Lung (tissue), 11 donors: ENCODE measurements at regions not wholly inside any gene's neighbourhood (a gene's known extent, or its start where the extent isn't known, plus 50 kb on each side); places are given as distances from the start of the nearest gene placed in this dataset.

Experiments used
- ATAC-seq: fragments of 200-7000 bp; cut with Tn5 transposase; one replicate; pipeline ENCODE4 v1.9.1; 2020; ENCODE audit warnings: moderate number of reproducible peaks; ENCODE audit not compliant: insufficient read depth, low FRiP score
- DNase-seq, 3 donors: peaks; one replicate each; pipeline ENCODE4 v3.0.0-alpha.2; 2013 to 2017
- H3K27ac ChIP-seq, 2 donors: one replicate each; pipeline ENCODE4 v1.5.1; 2013; ENCODE audit warnings: mild to moderate bottlenecking in 2 of 2, moderate library complexity in 2 of 2, control low read depth in 1 of 2, inconsistent platforms in 1 of 2, low read depth in 1 of 2, low read length in 1 of 2
- H3K27me3 ChIP-seq, 3 donors: one replicate each; pipeline ENCODE4 v1.5.1; 2013; ENCODE audit warnings: low read length in 2 of 3; ENCODE audit not compliant: control insufficient read depth in 3 of 3, insufficient read depth in 3 of 3
- H3K36me3 ChIP-seq, 4 donors: one replicate each; pipeline ENCODE4 v1.5.1; 2013; ENCODE audit warnings: low read length in 4 of 4, mild to moderate bottlenecking in 1 of 4, moderate library complexity in 1 of 4; ENCODE audit not compliant: control insufficient read depth in 4 of 4, insufficient read depth in 4 of 4
- H3K4me1 ChIP-seq, 5 donors: one replicate each; pipeline ENCODE4 v1.5.1; 2013; ENCODE audit warnings: low read length in 5 of 5, mild to moderate bottlenecking in 2 of 5, moderate library complexity in 1 of 5; ENCODE audit not compliant: control insufficient read depth in 5 of 5, insufficient read depth in 5 of 5
- H3K4me3 ChIP-seq: one replicate; pipeline ENCODE4 v1.5.1; 2013; ENCODE audit warnings: mild to moderate bottlenecking, control low read depth, moderate library complexity
- H3K9ac ChIP-seq, 2 donors: one replicate each; pipeline ENCODE4 v1.5.1; 2013; ENCODE audit warnings: low read length in 2 of 2, control low read depth in 1 of 2; ENCODE audit not compliant: insufficient read depth in 1 of 2
- H3K9me3 ChIP-seq, 4 donors: one replicate each; pipeline ENCODE4 v1.5.1; 2013; ENCODE audit warnings: low read length in 3 of 4, mild to moderate bottlenecking in 1 of 4, moderate library complexity in 1 of 4; ENCODE audit not compliant: control insufficient read depth in 4 of 4, insufficient read depth in 3 of 4
- WGBS, 2 donors: extraction: QIAGEN DNeasy Blood & Tissue Kit; methylation state at CpG; one replicate each; pipeline ENCODE4 v1.1.7; 2013; 5-methylcytosine and 5-hydroxymethylcytosine counted together
- TF ChIP-seq, protein P1 (sequence below): IDR thresholded peaks from 2 replicates; pipeline ENCODE4 v1.5.1; 2012; ENCODE audit warnings: mild to moderate bottlenecking; ENCODE audit errors: control extremely low read depth, extremely low read depth
- donor health status: control.
- donor health status: control.
- donor health status: Bipolar disorder and iron deficiency.
- donor health status: healthy.
- donor health status: DM: yes; HTN: yes; CAD: no.

DNA sequence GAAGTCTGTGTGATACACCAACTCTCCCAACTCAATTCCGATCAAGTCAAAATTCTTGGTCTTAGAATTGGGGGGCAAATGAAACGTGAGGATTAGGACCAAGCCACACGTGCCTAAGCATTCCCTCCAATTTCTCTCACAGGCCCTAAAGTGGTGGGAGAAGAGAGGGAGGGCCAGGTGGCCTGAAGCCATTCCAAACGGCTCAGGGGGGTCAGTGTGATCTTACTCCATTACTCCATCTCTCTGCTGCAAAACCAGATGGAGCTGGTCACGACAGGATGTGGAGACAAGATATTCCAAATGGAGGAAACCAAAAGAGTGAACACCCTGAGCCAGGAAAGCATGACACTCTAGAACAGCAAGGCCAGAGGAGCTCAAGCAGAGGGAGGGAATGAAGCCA is 195.4 kb downstream of the FOXO1 start:
- Histone ChIP-seq H3K4me3 (no peak overlapping the region), H3K4me1 (peaks cover 0 to 2% (median 0%) of the 10 kb centered on the region in 5 donors), H3K27me3 (peaks cover 0 to 2% (median 0%) of the 10 kb centered on the region in 3 donors), H3K36me3 (no peaks in the 10 kb centered on the region), H3K9me3 (no peaks in the 10 kb centered on the region), H3K9ac (no peak overlapping the region), H3K27ac (no peak overlapping the region)
- WGBS, 2 donors: 87 to 95% methylated on average over 5 of the region's 5 CpGs
- TF ChIP-seq, protein P1, sequence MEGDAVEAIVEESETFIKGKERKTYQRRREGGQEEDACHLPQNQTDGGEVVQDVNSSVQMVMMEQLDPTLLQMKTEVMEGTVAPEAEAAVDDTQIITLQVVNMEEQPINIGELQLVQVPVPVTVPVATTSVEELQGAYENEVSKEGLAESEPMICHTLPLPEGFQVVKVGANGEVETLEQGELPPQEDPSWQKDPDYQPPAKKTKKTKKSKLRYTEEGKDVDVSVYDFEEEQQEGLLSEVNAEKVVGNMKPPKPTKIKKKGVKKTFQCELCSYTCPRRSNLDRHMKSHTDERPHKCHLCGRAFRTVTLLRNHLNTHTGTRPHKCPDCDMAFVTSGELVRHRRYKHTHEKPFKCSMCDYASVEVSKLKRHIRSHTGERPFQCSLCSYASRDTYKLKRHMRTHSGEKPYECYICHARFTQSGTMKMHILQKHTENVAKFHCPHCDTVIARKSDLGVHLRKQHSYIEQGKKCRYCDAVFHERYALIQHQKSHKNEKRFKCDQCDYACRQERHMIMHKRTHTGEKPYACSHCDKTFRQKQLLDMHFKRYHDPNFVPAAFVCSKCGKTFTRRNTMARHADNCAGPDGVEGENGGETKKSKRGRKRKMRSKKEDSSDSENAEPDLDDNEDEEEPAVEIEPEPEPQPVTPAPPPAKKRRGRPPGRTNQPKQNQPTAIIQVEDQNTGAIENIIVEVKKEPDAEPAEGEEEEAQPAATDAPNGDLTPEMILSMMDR: no peak
- DNase-seq (no peak), ATAC-seq (no peak)

DNA sequence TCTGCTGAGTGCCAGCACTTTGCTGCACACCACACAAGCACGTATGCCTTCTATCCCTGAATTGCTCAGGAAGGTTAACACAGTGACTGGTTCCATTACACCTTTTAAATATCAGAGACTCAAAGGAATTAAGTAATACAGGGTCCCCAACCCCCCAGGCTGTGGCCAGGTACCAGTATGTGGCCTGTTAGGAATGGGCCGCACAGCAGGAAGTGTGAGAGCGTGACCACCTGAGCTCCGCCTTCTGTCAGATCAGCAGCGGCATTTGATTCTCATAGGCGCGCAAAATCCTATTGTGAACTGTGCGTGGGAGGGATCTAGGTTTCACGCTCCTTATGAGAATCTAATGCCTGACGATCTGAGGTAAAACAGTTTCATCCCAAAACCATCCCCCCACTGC is 194.5 kb downstream of the FOXO1 start:
- TF ChIP-seq, protein P1: no peak
- DNase-seq (no peak), ATAC-seq (no peak)
- WGBS, 2 donors: 97% methylated on average over 10 of the region's 10 CpGs
- Histone ChIP-seq H3K9ac (no peak overlapping the region), H3K4me1 (peaks cover 0 to 5% (median 2%) of the 10 kb centered on the region in 5 donors), H3K36me3 (no peaks in the 10 kb centered on the region), H3K27me3 (peaks cover 0 to 2% (median 0%) of the 10 kb centered on the region in 3 donors), H3K27ac (no peak overlapping the region), H3K4me3 (no peak overlapping the region), H3K9me3 (no peaks in the 10 kb centered on the region)

DNA sequence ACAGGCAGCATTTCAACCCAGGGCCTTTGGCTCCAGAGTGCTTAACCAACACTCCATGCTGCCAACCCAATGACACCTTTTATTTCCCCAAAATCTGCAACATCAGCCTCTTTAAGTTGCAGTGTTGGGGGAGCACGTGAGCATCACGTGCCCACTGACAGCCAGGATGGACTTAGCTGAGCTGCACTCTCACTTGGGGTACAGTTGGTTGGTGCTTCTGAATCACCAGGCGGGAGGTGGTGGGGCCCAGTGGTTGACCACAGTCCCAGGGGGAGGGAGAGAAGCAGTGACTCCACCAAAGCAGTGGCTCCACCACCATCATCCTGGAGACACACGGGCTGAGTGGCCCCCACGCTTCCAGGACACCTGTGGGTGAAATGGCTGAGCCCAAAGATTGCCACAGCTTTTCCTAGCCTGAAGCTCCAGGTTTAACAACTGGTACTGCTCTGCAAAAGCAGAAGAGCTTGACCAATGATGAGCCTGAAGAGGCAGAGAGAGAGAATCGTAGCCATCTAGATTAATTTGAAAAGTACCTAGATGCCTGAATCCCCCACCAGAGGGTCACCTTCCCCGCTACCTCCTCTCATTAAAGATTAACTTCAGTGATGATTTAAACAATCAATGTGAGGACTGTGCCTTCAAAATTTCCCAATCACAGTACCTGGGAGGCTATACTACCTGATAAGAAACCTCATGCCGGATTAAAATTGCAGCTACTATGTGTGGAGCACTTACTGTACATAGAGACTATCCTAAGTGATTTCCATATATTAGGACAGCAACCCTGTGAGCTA is 193.8 kb downstream of the FOXO1 start:
- Histone ChIP-seq H3K9me3 (no peaks in the 10 kb centered on the region), H3K4me1 (peaks cover 0 to 5% (median 2%) of the 10 kb centered on the region in 5 donors), H3K36me3 (no peaks in the 10 kb centered on the region), H3K27ac (no peak overlapping the region), H3K4me3 (no peak overlapping the region), H3K9ac (no peak overlapping the region), H3K27me3 (peaks cover 0 to 2% (median 0%) of the 10 kb centered on the region in 3 donors)
- DNase-seq (no peak), ATAC-seq (no peak)
- TF ChIP-seq, protein P1: no peak
- 81 to 89% methylated on average over 8 of the region's 8 CpGs for WGBS, 2 donors
